GM12892 (cell line): ENCODE measurements at regions not wholly inside any gene's neighbourhood (a gene's known extent, or its start where the extent isn't known, plus 50 kb on each side); places are given as distances from the start of the nearest gene placed in this dataset.

ENCODE experiments used
- POLR2A ChIP-seq: IDR thresholded peaks from 2 replicates; pipeline ENCODE4 v1.6.1; 2011; ENCODE audit warnings: low read depth, low read length, control low read depth
- POLR2AphosphoS5 ChIP-seq: IDR thresholded peaks from 2 replicates; pipeline ENCODE4 v1.6.1; 2011; ENCODE audit warnings: low read depth, low read length, control low read depth

DNA sequence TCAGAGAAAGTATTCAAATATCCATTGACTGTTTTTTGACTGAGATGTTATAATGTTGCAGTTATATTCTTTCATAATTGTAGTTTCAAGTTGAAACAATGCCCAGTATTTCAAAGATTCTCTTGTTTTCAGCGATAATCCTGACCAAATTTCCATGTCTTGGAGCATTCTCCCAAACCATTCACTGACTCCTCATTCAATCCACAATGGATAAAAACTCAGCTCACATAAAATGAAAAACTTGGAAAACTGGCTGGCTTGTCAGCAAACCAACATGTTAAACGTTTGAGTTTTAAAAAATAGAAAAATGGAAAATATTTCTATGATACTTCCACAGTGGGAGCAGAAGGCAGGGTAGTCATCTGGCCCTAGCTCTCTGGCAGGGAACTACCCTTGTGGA lies 184.4 kb downstream of the C7orf25 start:
- TF ChIP-seq POLR2AphosphoS5 = no peak
- TF ChIP-seq POLR2A = no peak
